Ovary (tissue), 3 donors: ENCODE measurements at regions not wholly inside any gene's neighbourhood (a gene's known extent, or its start where the extent isn't known, plus 50 kb on each side); places are given as distances from the start of the nearest gene placed in this dataset.

Experiments used
- EP300 ChIP-seq: sonication (generic); formaldehyde crosslinking; IDR thresholded peaks from one replicate; pipeline ENCODE4 v1.6.1; 2017; ENCODE audit warnings: antibody characterized with exemption
- POLR2A ChIP-seq: fragments of 450-650 bp; IDR thresholded peaks from one replicate; pipeline ENCODE4 v1.6.1; 2017; ENCODE audit warnings: antibody characterized with exemption, mild to moderate bottlenecking, moderate library complexity
- TF ChIP-seq, protein P1 (sequence below), 3 donors: fragments of 450-650 bp in 2 of 3; fragments of 200-600 bp in 1 of 3; IDR thresholded peaks; one replicate each; pipeline versions ENCODE4 v1.5.1 to v1.8.0; 2016 to 2022; ENCODE audit warnings: antibody characterized with exemption in 3 of 3, mild to moderate bottlenecking in 1 of 3
- donor health status: DM: no; HTN: no; CAD: no.

DNA sequence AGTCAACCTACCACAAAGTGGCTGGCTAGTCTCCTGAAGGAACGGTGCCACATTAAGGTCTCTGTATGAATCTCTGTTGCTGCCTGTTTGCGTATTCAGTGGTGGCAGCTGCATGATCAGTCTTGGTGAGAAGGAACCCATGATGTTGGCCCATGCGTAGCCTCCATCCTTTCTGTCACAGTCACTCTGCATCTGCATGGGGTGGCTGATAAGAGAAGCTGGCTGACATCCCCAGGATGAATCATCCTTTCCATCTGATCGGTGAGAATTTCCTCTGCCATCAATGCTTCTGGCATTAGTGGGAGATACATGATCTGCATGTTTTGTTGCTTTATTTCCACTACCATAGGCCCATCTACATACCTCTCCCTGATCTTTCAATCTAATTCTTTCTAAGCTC, 199.0 kb upstream of the NECTIN1 start:
- TF ChIP-seq, protein P1, sequence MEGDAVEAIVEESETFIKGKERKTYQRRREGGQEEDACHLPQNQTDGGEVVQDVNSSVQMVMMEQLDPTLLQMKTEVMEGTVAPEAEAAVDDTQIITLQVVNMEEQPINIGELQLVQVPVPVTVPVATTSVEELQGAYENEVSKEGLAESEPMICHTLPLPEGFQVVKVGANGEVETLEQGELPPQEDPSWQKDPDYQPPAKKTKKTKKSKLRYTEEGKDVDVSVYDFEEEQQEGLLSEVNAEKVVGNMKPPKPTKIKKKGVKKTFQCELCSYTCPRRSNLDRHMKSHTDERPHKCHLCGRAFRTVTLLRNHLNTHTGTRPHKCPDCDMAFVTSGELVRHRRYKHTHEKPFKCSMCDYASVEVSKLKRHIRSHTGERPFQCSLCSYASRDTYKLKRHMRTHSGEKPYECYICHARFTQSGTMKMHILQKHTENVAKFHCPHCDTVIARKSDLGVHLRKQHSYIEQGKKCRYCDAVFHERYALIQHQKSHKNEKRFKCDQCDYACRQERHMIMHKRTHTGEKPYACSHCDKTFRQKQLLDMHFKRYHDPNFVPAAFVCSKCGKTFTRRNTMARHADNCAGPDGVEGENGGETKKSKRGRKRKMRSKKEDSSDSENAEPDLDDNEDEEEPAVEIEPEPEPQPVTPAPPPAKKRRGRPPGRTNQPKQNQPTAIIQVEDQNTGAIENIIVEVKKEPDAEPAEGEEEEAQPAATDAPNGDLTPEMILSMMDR (IDR thresholded peaks at IDR 0.05), result no peak
- TF ChIP-seq EP300, result no peak
- no peak for TF ChIP-seq POLR2A
